ENCODE measurements at regions not wholly inside any gene's neighbourhood (a gene's known extent, or its start where the extent isn't known, plus 50 kb on each side); places are given as distances from the start of the nearest gene placed in this dataset.

GRCh38 chr2:147133286-147133908 is 711.4 kb upstream of the ACVR2A start:
- TF ChIP-seq, protein P1, sequence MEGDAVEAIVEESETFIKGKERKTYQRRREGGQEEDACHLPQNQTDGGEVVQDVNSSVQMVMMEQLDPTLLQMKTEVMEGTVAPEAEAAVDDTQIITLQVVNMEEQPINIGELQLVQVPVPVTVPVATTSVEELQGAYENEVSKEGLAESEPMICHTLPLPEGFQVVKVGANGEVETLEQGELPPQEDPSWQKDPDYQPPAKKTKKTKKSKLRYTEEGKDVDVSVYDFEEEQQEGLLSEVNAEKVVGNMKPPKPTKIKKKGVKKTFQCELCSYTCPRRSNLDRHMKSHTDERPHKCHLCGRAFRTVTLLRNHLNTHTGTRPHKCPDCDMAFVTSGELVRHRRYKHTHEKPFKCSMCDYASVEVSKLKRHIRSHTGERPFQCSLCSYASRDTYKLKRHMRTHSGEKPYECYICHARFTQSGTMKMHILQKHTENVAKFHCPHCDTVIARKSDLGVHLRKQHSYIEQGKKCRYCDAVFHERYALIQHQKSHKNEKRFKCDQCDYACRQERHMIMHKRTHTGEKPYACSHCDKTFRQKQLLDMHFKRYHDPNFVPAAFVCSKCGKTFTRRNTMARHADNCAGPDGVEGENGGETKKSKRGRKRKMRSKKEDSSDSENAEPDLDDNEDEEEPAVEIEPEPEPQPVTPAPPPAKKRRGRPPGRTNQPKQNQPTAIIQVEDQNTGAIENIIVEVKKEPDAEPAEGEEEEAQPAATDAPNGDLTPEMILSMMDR (conservative IDR thresholded peaks at IDR 0.05; ENCODE audit: low read depth, low read length), result no peak
- TF ChIP-seq EZH2 (IDR thresholded peaks at IDR 0.05; ENCODE audit: borderline replicate concordance, low read depth, low read length, poor library complexity, severe bottlenecking), result no peak
